ENCODE measurements at regions not wholly inside any gene's neighbourhood (a gene's known extent, or its start where the extent isn't known, plus 50 kb on each side); places are given as distances from the start of the nearest gene placed in this dataset.
A peak's percentile ranks its signal among the peaks of the same experiment; 100 is the strongest.

GRCh38 chr6:74753883-74754600 lies 451.8 kb downstream of the COL12A1 start:
- peaks cover 3% of the 10 kb centered on the region for H3K4me1 ChIP-seq (ENCODE audit: control insufficient read depth, insufficient read depth, low read length)

GRCh38 chr6:74752303-74752702 lies 453.6 kb downstream of the COL12A1 start:
- H3K27me3 ChIP-seq (ENCODE audit: control insufficient read depth in 1 of 2, insufficient read depth in 2 of 2, low read length in 2 of 2) = no peaks in the 10 kb centered on the region
- H3K9ac ChIP-seq (ENCODE audit: low read length in 2 of 2) = no peak overlapping the region
- no peaks in the 10 kb centered on the region for H3K9me3 ChIP-seq (ENCODE audit: control insufficient read depth in 2 of 2, low read length in 2 of 2)
- no peak overlapping the region for H3K4me3 ChIP-seq (ENCODE audit: low read length in 2 of 2)
- no peaks in the 10 kb centered on the region for H3K36me3 ChIP-seq (ENCODE audit: control insufficient read depth in 2 of 2, insufficient read depth in 2 of 2, low read length in 2 of 2)
- H3K4me1 ChIP-seq (ENCODE audit: control insufficient read depth, insufficient read depth, low read length) = peaks cover 3% of the 10 kb centered on the region
- H3K27ac ChIP-seq (ENCODE audit: low read length) = no peak overlapping the region

More at GRCh38 chr6:74753883-74754600, 451.8 kb downstream of the COL12A1 start:
- Histone ChIP-seq H3K27me3 (ENCODE audit: control insufficient read depth in 1 of 2, insufficient read depth in 2 of 2, low read length in 2 of 2) (no peaks in the 10 kb centered on the region), H3K27ac (ENCODE audit: low read length) (no peak overlapping the region), H3K9me3 (ENCODE audit: control insufficient read depth in 2 of 2, low read length in 2 of 2) (no peaks in the 10 kb centered on the region), H3K4me3 (ENCODE audit: low read length in 2 of 2) (no peak overlapping the region), H3K9ac (ENCODE audit: low read length in 2 of 2) (no peak overlapping the region), H3K36me3 (ENCODE audit: control insufficient read depth in 2 of 2, insufficient read depth in 2 of 2, low read length in 2 of 2) (no peaks in the 10 kb centered on the region)

GRCh38 chr6:74750826-74751225 lies 455.0 kb downstream of the COL12A1 start:
- H3K27me3 ChIP-seq (ENCODE audit: control insufficient read depth in 1 of 2, insufficient read depth in 2 of 2, low read length in 2 of 2) = no peaks in the 10 kb centered on the region
- H3K9me3 ChIP-seq (ENCODE audit: control insufficient read depth in 2 of 2, low read length in 2 of 2) = no peaks in the 10 kb centered on the region

DNA sequence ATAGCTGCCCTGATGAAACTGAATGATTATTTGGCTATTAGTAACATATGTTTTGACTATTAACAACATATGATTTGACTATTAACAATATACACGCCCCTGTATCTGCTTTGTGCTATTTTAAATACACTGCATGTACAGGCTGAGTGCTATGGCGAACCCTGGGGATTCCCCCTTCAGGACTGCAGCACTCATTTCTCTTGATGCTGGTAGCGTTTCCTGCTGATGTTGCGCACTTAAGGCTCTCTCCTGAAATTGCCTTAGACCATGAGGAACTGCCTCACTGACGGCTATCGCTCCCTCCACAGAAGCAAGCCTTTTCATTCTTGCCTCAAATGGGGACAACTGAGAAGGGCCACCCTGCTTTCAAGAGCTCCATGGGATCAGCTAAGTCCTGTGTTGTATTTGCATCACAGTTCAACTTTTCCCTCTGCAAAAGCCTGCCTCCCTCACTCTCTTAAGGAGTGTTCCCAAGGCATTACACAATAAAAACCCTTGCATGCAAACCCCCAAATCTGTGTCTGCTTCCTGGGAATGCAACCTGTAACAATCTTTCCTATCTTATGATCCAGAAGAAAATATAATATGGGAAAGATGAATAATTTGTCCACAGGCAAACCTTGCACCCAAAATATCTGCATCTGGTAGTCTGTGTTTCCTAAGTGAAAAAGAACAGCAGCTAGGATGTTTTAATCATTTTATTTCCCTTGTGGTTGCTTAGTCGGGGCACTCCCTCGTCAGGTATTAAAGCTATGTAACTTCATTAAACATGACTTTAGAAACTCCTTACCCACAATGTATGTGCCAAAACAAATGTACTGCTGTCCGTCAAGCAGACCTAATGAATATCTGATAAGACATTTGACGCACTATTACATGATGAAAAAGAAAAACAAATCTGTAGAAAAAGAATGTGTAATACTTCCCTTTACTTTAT lies 456.4 kb downstream of the COL12A1 start:
- H3K4me3 ChIP-seq (ENCODE audit: low read length in 2 of 2) = peak overlapping the region in 1 of 2 donors; percentile 39
- H3K4me1 ChIP-seq (ENCODE audit: control insufficient read depth, insufficient read depth, low read length) = peaks cover 3% of the 10 kb centered on the region
- H3K27me3 ChIP-seq (ENCODE audit: control insufficient read depth in 1 of 2, insufficient read depth in 2 of 2, low read length in 2 of 2) = no peaks in the 10 kb centered on the region
- H3K9ac ChIP-seq (ENCODE audit: low read length in 2 of 2) = no peak overlapping the region
- H3K9me3 ChIP-seq (ENCODE audit: control insufficient read depth in 2 of 2, low read length in 2 of 2) = no peaks in the 10 kb centered on the region
- no peaks in the 10 kb centered on the region for H3K36me3 ChIP-seq (ENCODE audit: control insufficient read depth in 2 of 2, insufficient read depth in 2 of 2, low read length in 2 of 2)
- no peak overlapping the region for H3K27ac ChIP-seq (ENCODE audit: low read length)

More at GRCh38 chr6:74750826-74751225, 455.0 kb downstream of the COL12A1 start:
- Histone ChIP-seq H3K4me1 (ENCODE audit: control insufficient read depth, insufficient read depth, low read length) (peaks cover 3% of the 10 kb centered on the region), H3K4me3 (ENCODE audit: low read length in 2 of 2) (no peak overlapping the region), H3K27ac (ENCODE audit: low read length) (no peak overlapping the region), H3K36me3 (ENCODE audit: control insufficient read depth in 2 of 2, insufficient read depth in 2 of 2, low read length in 2 of 2) (no peaks in the 10 kb centered on the region), H3K9ac (ENCODE audit: low read length in 2 of 2) (no peak overlapping the region)

- no peak overlapping the region for H3K9ac ChIP-seq (ENCODE audit: low read length in 2 of 2)
- no peak overlapping the region for H3K27ac ChIP-seq (ENCODE audit: low read length)
- H3K4me3 ChIP-seq (ENCODE audit: low read length in 2 of 2) = no peak overlapping the region
- H3K4me1 ChIP-seq (ENCODE audit: control insufficient read depth, insufficient read depth, low read length) = peaks cover 3% of the 10 kb centered on the region
- no peaks in the 10 kb centered on the region for H3K9me3 ChIP-seq (ENCODE audit: control insufficient read depth in 2 of 2, low read length in 2 of 2)
- H3K36me3 ChIP-seq (ENCODE audit: control insufficient read depth in 2 of 2, insufficient read depth in 2 of 2, low read length in 2 of 2) = no peaks in the 10 kb centered on the region
- H3K27me3 ChIP-seq (ENCODE audit: control insufficient read depth in 1 of 2, insufficient read depth in 2 of 2, low read length in 2 of 2) = no peaks in the 10 kb centered on the region
These were observed 460.2 kb downstream of the COL12A1 start for GRCh38 chr6:74745670-74746069.

GRCh38 chr6:74742793-74743508 lies 462.9 kb downstream of the COL12A1 start:
- H3K27ac ChIP-seq (ENCODE audit: low read length) = no peak overlapping the region
- H3K27me3 ChIP-seq (ENCODE audit: control insufficient read depth in 1 of 2, insufficient read depth in 2 of 2, low read length in 2 of 2) = no peaks in the 10 kb centered on the region
- no peaks in the 10 kb centered on the region for H3K36me3 ChIP-seq (ENCODE audit: control insufficient read depth in 2 of 2, insufficient read depth in 2 of 2, low read length in 2 of 2)
- no peak overlapping the region for H3K4me3 ChIP-seq (ENCODE audit: low read length in 2 of 2)
- H3K9me3 ChIP-seq (ENCODE audit: control insufficient read depth in 2 of 2, low read length in 2 of 2) = no peaks in the 10 kb centered on the region
- no peak overlapping the region for H3K9ac ChIP-seq (ENCODE audit: low read length in 2 of 2)
- H3K4me1 ChIP-seq (ENCODE audit: control insufficient read depth, insufficient read depth, low read length) = no peaks in the 10 kb centered on the region

DNA sequence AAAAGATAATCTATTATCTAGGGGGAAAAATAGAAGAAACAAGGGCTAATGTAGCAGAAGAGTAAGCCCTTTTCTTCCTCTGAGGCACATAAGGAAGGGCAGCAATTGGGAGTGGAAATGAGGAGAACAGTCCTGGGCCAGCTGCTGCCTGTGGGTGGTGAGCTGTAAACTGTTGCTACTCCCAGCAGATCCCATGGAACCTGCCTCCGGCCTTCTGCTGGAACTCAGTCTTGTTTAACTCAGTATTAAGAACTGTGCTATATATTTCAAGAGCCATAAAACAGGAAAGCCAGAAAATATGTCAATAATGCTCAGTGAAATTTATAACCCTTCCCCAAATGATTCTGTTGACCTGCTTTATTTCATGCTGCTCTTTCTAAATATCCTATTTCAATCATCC lies 464.2 kb downstream of the COL12A1 start:
- Histone ChIP-seq H3K9ac (ENCODE audit: low read length in 2 of 2) (no peak overlapping the region), H3K9me3 (ENCODE audit: control insufficient read depth in 2 of 2, low read length in 2 of 2) (peaks cover 5 to 6% of the 10 kb centered on the region in 2 donors), H3K36me3 (ENCODE audit: control insufficient read depth in 2 of 2, insufficient read depth in 2 of 2, low read length in 2 of 2) (no peaks in the 10 kb centered on the region), H3K4me3 (ENCODE audit: low read length in 2 of 2) (no peak overlapping the region), H3K27ac (ENCODE audit: low read length) (no peak overlapping the region), H3K27me3 (ENCODE audit: control insufficient read depth in 1 of 2, insufficient read depth in 2 of 2, low read length in 2 of 2) (no peaks in the 10 kb centered on the region), H3K4me1 (ENCODE audit: control insufficient read depth, insufficient read depth, low read length) (no peaks in the 10 kb centered on the region)

DNA sequence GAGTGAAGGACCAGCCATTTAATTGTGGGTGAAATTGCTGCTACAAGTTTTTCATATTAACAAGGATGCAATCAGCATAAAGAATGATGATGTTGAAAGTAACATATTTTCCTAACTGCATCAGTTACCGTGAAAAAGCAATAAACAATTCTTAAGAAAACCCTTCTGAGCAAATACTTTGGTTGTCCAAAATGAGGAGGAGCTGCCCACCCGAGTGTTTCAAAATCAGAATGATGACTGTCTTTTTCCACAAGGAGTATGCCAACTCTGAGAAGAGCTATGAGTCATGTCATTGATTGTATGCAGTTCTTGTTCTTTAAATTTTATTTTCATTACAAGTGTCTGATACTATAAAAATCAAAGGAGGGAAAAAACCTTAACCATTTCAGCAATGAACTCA lies 470.5 kb downstream of the COL12A1 start:
- Histone ChIP-seq H3K27ac (ENCODE audit: low read length) (no peak overlapping the region), H3K9me3 (ENCODE audit: control insufficient read depth in 2 of 2, low read length in 2 of 2) (peaks cover 5 to 6% of the 10 kb centered on the region in 2 donors), H3K4me3 (ENCODE audit: low read length in 2 of 2) (no peak overlapping the region), H3K27me3 (ENCODE audit: control insufficient read depth in 1 of 2, insufficient read depth in 2 of 2, low read length in 2 of 2) (no peaks in the 10 kb centered on the region), H3K4me1 (ENCODE audit: control insufficient read depth, insufficient read depth, low read length) (no peaks in the 10 kb centered on the region), H3K36me3 (ENCODE audit: control insufficient read depth in 2 of 2, insufficient read depth in 2 of 2, low read length in 2 of 2) (no peaks in the 10 kb centered on the region), H3K9ac (ENCODE audit: low read length in 2 of 2) (no peak overlapping the region)

GRCh38 chr6:74734901-74735300 lies 471.0 kb downstream of the COL12A1 start:
- Histone ChIP-seq H3K4me3 (ENCODE audit: low read length in 2 of 2) (no peak overlapping the region), H3K9ac (ENCODE audit: low read length in 2 of 2) (no peak overlapping the region), H3K9me3 (ENCODE audit: control insufficient read depth in 2 of 2, low read length in 2 of 2) (peaks cover 5 to 6% of the 10 kb centered on the region in 2 donors), H3K27ac (ENCODE audit: low read length) (no peak overlapping the region), H3K36me3 (ENCODE audit: control insufficient read depth in 2 of 2, insufficient read depth in 2 of 2, low read length in 2 of 2) (no peaks in the 10 kb centered on the region), H3K27me3 (ENCODE audit: control insufficient read depth in 1 of 2, insufficient read depth in 2 of 2, low read length in 2 of 2) (no peaks in the 10 kb centered on the region), H3K4me1 (ENCODE audit: control insufficient read depth, insufficient read depth, low read length) (no peaks in the 10 kb centered on the region)

DNA sequence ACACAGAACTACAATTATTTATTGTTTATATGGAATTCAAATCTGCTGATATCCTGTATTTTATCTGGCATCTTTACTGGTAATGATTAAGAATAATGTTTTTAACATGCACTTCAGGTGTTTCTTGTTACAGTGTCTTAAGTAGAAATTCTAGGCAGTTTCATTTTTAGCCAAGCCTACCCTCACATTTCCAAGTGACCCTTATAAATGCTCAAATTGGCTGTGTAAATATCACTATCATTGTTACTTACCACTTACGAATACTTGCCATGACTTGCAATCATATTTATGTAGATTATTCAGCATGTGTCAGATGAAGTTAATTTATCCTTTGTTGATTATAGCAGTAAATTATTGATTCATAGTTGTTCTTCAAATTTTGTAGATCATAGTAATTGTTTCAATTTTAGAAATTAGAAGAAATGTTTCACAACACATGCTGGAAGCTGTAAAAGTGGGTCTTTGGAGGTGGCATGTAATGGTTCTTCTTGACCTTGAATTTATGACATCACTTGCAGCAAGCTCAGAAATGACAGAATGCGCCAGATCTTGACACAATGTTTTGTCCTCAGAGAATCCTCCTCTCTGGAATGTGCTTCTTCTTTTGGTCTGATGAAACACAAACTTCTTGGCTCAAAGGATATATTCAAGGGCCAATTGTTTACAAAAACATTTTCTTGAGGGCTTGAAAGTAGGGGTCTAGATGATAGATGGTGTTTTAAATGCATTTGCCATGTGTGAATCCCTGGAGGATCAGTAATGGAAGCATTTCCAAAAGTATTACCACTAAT lies 471.8 kb downstream of the COL12A1 start:
- no peaks in the 10 kb centered on the region for H3K36me3 ChIP-seq (ENCODE audit: control insufficient read depth in 2 of 2, insufficient read depth in 2 of 2, low read length in 2 of 2)
- no peaks in the 10 kb centered on the region for H3K4me1 ChIP-seq (ENCODE audit: control insufficient read depth, insufficient read depth, low read length)
- no peaks in the 10 kb centered on the region for H3K27me3 ChIP-seq (ENCODE audit: control insufficient read depth in 1 of 2, insufficient read depth in 2 of 2, low read length in 2 of 2)
- H3K27ac ChIP-seq (ENCODE audit: low read length) = no peak overlapping the region
- H3K4me3 ChIP-seq (ENCODE audit: low read length in 2 of 2) = no peak overlapping the region
- H3K9me3 ChIP-seq (ENCODE audit: control insufficient read depth in 2 of 2, low read length in 2 of 2) = peaks cover 5 to 6% of the 10 kb centered on the region in 2 donors
- no peak overlapping the region for H3K9ac ChIP-seq (ENCODE audit: low read length in 2 of 2)

Data from stomach smooth muscle (tissue), 2 donors.